Forelimb muscle (tissue), 1 donor: ENCODE measurements at regions not wholly inside any gene's neighbourhood (a gene's known extent, or its start where the extent isn't known, plus 50 kb on each side); places are given as distances from the start of the nearest gene placed in this dataset.
"Not testable (repeated sequence)": the region's sequence is repeated elsewhere in the genome, so short reads cannot be mapped to it uniquely, and the experiment has no call there.

ENCODE experiments used
- DNase-seq: peaks from one replicate; pipeline ENCODE4 v3.0.0-alpha.2; 2013; ENCODE audit warnings: low read depth

- no peak for DNase-seq
These were observed 67.6 kb downstream of the HTR1A start for GRCh38 chr5:63894690-63895089.

GRCh38 chr5:63878788-63879187 lies 83.5 kb downstream of the HTR1A start:
- no peak for DNase-seq

- DNase-seq = no peak
These were observed 84.3 kb downstream of the HTR1A start for GRCh38 chr5:63877961-63878360.

- DNase-seq = no peak
These were observed 101.9 kb downstream of the HTR1A start for GRCh38 chr5:63860379-63860778.

GRCh38 chr5:63854076-63854475 lies 108.2 kb downstream of the HTR1A start:
- DNase-seq = no peak

GRCh38 chr5:63843190-63843589 lies 119.1 kb downstream of the HTR1A start:
- no peak for DNase-seq

- no peak for DNase-seq
These were observed 124.8 kb downstream of the HTR1A start for GRCh38 chr5:63837437-63837836.

- no peak for DNase-seq
These were observed 130.9 kb downstream of the HTR1A start for GRCh38 chr5:63831381-63831780.

GRCh38 chr5:63825984-63826383 lies 136.3 kb downstream of the HTR1A start:
- no peak for DNase-seq

GRCh38 chr5:63823583-63823982 lies 138.7 kb downstream of the HTR1A start:
- no peak for DNase-seq

GRCh38 chr5:63822614-63823013 lies 139.6 kb downstream of the HTR1A start:
- DNase-seq = no peak

- no peak for DNase-seq
These were observed 141.7 kb downstream of the HTR1A start for GRCh38 chr5:63820577-63820976.

GRCh38 chr5:63812693-63813092 lies 149.6 kb downstream of the HTR1A start:
- no peak for DNase-seq

GRCh38 chr5:63811961-63812360 lies 150.3 kb downstream of the HTR1A start:
- no peak for DNase-seq

GRCh38 chr5:63811286-63811685 lies 151.0 kb downstream of the HTR1A start:
- no peak for DNase-seq

GRCh38 chr5:63805151-63805550 lies 157.1 kb downstream of the HTR1A start:
- DNase-seq = no peak

- no peak for DNase-seq
These were observed 159.1 kb downstream of the HTR1A start for GRCh38 chr5:63803165-63803564.

- no peak for DNase-seq
These were observed 167.3 kb downstream of the HTR1A start for GRCh38 chr5:63794979-63795378.

GRCh38 chr5:63794296-63794695 lies 167.9 kb downstream of the HTR1A start:
- DNase-seq = no peak

- DNase-seq = no peak
These were observed 187.3 kb downstream of the HTR1A start for GRCh38 chr5:63774939-63775338.

- DNase-seq = no peak
These were observed 194.0 kb downstream of the HTR1A start for GRCh38 chr5:63768221-63768620.

- no peak for DNase-seq
These were observed 201.3 kb downstream of the HTR1A start for GRCh38 chr5:63760965-63761364.

- DNase-seq = no peak
These were observed 219.0 kb downstream of the HTR1A start for GRCh38 chr5:63743096-63743798.

GRCh38 chr5:63732880-63733279 lies 229.4 kb downstream of the HTR1A start:
- not testable (repeated sequence) for DNase-seq
